AG09309 (cell line): ENCODE measurements at regions not wholly inside any gene's neighbourhood (a gene's known extent, or its start where the extent isn't known, plus 50 kb on each side); places are given as distances from the start of the nearest gene placed in this dataset.
"Not testable (repeated sequence)": the region's sequence is repeated elsewhere in the genome, so short reads cannot be mapped to it uniquely, and the experiment has no call there.

Experiments used
- DNase-seq: peaks from one replicate; pipeline ENCODE4 v3.0.0-alpha.2; 2010; ENCODE audit warnings: low read depth
- H3K4me3 ChIP-seq: 2 replicates; pipeline ENCODE4 v1.5.1; 2011; ENCODE audit warnings: mild to moderate bottlenecking, low read depth, low read length, moderate library complexity; ENCODE audit not compliant: control insufficient read depth
- CTCF ChIP-seq: IDR thresholded peaks from 2 replicates; pipeline ENCODE4 v1.5.1; 2011; ENCODE audit warnings: mild to moderate bottlenecking, low read depth, low read length, inconsistent platforms; ENCODE audit not compliant: insufficient read depth, control insufficient read depth; ENCODE audit errors: missing control alignments

- no peak overlapping the region for H3K4me3 ChIP-seq
- no peak for TF ChIP-seq CTCF
- DNase-seq, result no peak
These were observed 246.1 kb downstream of the PCDH17 start for GRCh38 chr13:57877601-57878000.

GRCh38 chr13:57878291-57878690 is 246.7 kb downstream of the PCDH17 start:
- DNase-seq, result no peak
- no peak for TF ChIP-seq CTCF
- H3K4me3 ChIP-seq, result no peak overlapping the region

GRCh38 chr13:57897225-57897624 is 265.7 kb downstream of the PCDH17 start:
- no peak for DNase-seq
- TF ChIP-seq CTCF, result no peak
- H3K4me3 ChIP-seq, result no peak overlapping the region

- TF ChIP-seq CTCF, result no peak
- H3K4me3 ChIP-seq, result no peak overlapping the region
- DNase-seq, result no peak
These were observed 267.6 kb downstream of the PCDH17 start for GRCh38 chr13:57899096-57899495.

GRCh38 chr13:57909833-57910232 is 278.3 kb downstream of the PCDH17 start:
- not testable (repeated sequence) for DNase-seq, H3K4me3 ChIP-seq

GRCh38 chr13:57918086-57918485 is 286.5 kb downstream of the PCDH17 start:
- no peak for DNase-seq
- TF ChIP-seq CTCF, result no peak
- H3K4me3 ChIP-seq, result no peak overlapping the region

- no peak overlapping the region for H3K4me3 ChIP-seq
- TF ChIP-seq CTCF, result no peak
- no peak for DNase-seq
These were observed 287.4 kb downstream of the PCDH17 start for GRCh38 chr13:57918913-57919312.
